ENCODE measurements at regions not wholly inside any gene's neighbourhood (a gene's known extent, or its start where the extent isn't known, plus 50 kb on each side); places are given as distances from the start of the nearest gene placed in this dataset.

- Histone ChIP-seq H3K79me2 (ENCODE audit: insufficient read depth, low read length) (no peaks in the 10 kb centered on the region), H3K27me3 (ENCODE audit: insufficient read depth, low read length) (no peaks in the 10 kb centered on the region), H3K9me3 (ENCODE audit: low read length) (no peaks in the 10 kb centered on the region)
Observed at GRCh38 chr11:69920345-69921127, 101.3 kb upstream of the FGF3 start.

GRCh38 chr11:69921128-69922014 is 102.2 kb upstream of the FGF3 start:
- no peaks in the 10 kb centered on the region for H3K79me2 ChIP-seq (ENCODE audit: insufficient read depth, low read length)
- no peak overlapping the region for H3K9ac ChIP-seq (ENCODE audit: low read length)
- H3K4me2 ChIP-seq (ENCODE audit: low read length): no peak overlapping the region
- H3F3A ChIP-seq (ENCODE audit: insufficient read depth, low read length): no peaks in the 10 kb centered on the region
- H3K4me3 ChIP-seq (ENCODE audit: low read depth, low read length, poor library complexity, severe bottlenecking): no peak overlapping the region
- H3K4me1 ChIP-seq (ENCODE audit: insufficient read depth, low read length, severe bottlenecking): no peaks in the 10 kb centered on the region
- no peak overlapping the region for H2AFZ ChIP-seq (ENCODE audit: low read length)
- no peaks in the 10 kb centered on the region for H3K36me3 ChIP-seq (ENCODE audit: insufficient read depth, low read length)
- no peak for TF ChIP-seq CTCF (IDR thresholded peaks at IDR 0.05; ENCODE audit: low read length)
- TF ChIP-seq EZH2 (IDR thresholded peaks at IDR 0.05; ENCODE audit: borderline replicate concordance, low read length): no peak
- H3K27me3 ChIP-seq (ENCODE audit: insufficient read depth, low read length): no peaks in the 10 kb centered on the region
- no peaks in the 10 kb centered on the region for H4K20me1 ChIP-seq (ENCODE audit: insufficient read depth, low read length)
- H3K9me3 ChIP-seq (ENCODE audit: low read length): no peaks in the 10 kb centered on the region
- no peaks in the 10 kb centered on the region for H3K9me2 ChIP-seq (ENCODE audit: low read depth, low read length)
- H3K27ac ChIP-seq (ENCODE audit: low read depth, low read length, poor library complexity, severe bottlenecking): no peak overlapping the region

More at GRCh38 chr11:69920345-69921127, 101.3 kb upstream of the FGF3 start:
- no peaks in the 10 kb centered on the region for H3F3A ChIP-seq (ENCODE audit: insufficient read depth, low read length)
- no peak overlapping the region for H2AFZ ChIP-seq (ENCODE audit: low read length)
- H3K4me3 ChIP-seq (ENCODE audit: low read depth, low read length, poor library complexity, severe bottlenecking): no peak overlapping the region
- H3K36me3 ChIP-seq (ENCODE audit: insufficient read depth, low read length): no peaks in the 10 kb centered on the region
- H3K4me1 ChIP-seq (ENCODE audit: insufficient read depth, low read length, severe bottlenecking): no peaks in the 10 kb centered on the region
- H3K27ac ChIP-seq (ENCODE audit: low read depth, low read length, poor library complexity, severe bottlenecking): no peak overlapping the region
- H3K9ac ChIP-seq (ENCODE audit: low read length): no peak overlapping the region
- H3K4me2 ChIP-seq (ENCODE audit: low read length): no peak overlapping the region
- no peaks in the 10 kb centered on the region for H3K9me2 ChIP-seq (ENCODE audit: low read depth, low read length)
- TF ChIP-seq CTCF (IDR thresholded peaks at IDR 0.05; ENCODE audit: low read length) (no peak), EZH2 (IDR thresholded peaks at IDR 0.05; ENCODE audit: borderline replicate concordance, low read length) (no peak)
- H4K20me1 ChIP-seq (ENCODE audit: insufficient read depth, low read length): no peaks in the 10 kb centered on the region

GRCh38 chr11:69922015-69922595 is 102.9 kb upstream of the FGF3 start:
- no peaks in the 10 kb centered on the region for H3K9me2 ChIP-seq (ENCODE audit: low read depth, low read length)
- H3F3A ChIP-seq (ENCODE audit: insufficient read depth, low read length): no peaks in the 10 kb centered on the region
- H2AFZ ChIP-seq (ENCODE audit: low read length): no peak overlapping the region
- TF ChIP-seq EZH2 (IDR thresholded peaks at IDR 0.05; ENCODE audit: borderline replicate concordance, low read length) (no peak), CTCF (IDR thresholded peaks at IDR 0.05; ENCODE audit: low read length) (no peak)
- H3K4me2 ChIP-seq (ENCODE audit: low read length): no peak overlapping the region
- H3K4me3 ChIP-seq (ENCODE audit: low read depth, low read length, poor library complexity, severe bottlenecking): no peak overlapping the region
- no peaks in the 10 kb centered on the region for H4K20me1 ChIP-seq (ENCODE audit: insufficient read depth, low read length)
- H3K9ac ChIP-seq (ENCODE audit: low read length): no peak overlapping the region
- no peaks in the 10 kb centered on the region for H3K27me3 ChIP-seq (ENCODE audit: insufficient read depth, low read length)
- no peaks in the 10 kb centered on the region for H3K4me1 ChIP-seq (ENCODE audit: insufficient read depth, low read length, severe bottlenecking)
- no peak overlapping the region for H3K27ac ChIP-seq (ENCODE audit: low read depth, low read length, poor library complexity, severe bottlenecking)
- no peaks in the 10 kb centered on the region for H3K79me2 ChIP-seq (ENCODE audit: insufficient read depth, low read length)
- H3K36me3 ChIP-seq (ENCODE audit: insufficient read depth, low read length): no peaks in the 10 kb centered on the region
- no peaks in the 10 kb centered on the region for H3K9me3 ChIP-seq (ENCODE audit: low read length)

All from OCI-LY1 (cell line).